ENCODE measurements at regions not wholly inside any gene's neighbourhood (a gene's known extent, or its start where the extent isn't known, plus 50 kb on each side); places are given as distances from the start of the nearest gene placed in this dataset.

DNA sequence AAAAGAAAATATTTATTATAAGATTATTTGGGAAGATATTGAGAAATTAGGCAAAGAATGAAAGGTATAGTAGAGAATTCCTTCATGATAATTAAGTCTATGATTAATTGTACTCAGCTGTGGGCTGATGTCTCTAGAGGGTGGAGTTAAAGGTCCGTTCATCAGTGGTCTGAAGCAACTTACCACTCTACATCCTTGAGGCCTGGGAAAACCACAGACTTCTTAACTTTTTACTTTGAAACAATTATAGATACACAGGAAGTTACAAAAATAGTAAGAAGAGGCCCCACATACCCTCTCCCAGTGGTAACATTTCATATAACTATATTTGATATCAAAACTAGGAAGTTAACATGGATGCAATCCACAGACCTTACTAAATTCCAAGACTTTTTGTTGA, 167.0 kb upstream of the NECTIN1 start:
- CTCF ChIA-PET: no interaction called here
- DNase-seq (no peak), ATAC-seq (ENCODE audit: low read depth) (no peak)
- H3K23ac ChIP-seq (ENCODE audit: low read depth, low read length): no peak overlapping the region
- no peak overlapping the region for H3K27ac ChIP-seq (ENCODE audit: insufficient read depth, low read length)
- no peak overlapping the region for H4K5ac ChIP-seq (ENCODE audit: low read depth, low read length)
- no peaks in the 10 kb centered on the region for H4K20me1 ChIP-seq (ENCODE audit: insufficient read depth, low read length)
- H3K27me3 ChIP-seq (ENCODE audit: control insufficient read depth, insufficient read depth, low read length): peaks cover 30% of the 10 kb centered on the region
- in situ Hi-C loops (cut with MboI; ENCODE audit: low sequenced_read_pairs): no loop called here
- H2BK15ac ChIP-seq (ENCODE audit: low read depth, low read length): no peak overlapping the region
- H3K4ac ChIP-seq (ENCODE audit: low read depth, low read length): no peak overlapping the region
- no peak overlapping the region for H3K56ac ChIP-seq (ENCODE audit: extremely low read depth, insufficient read depth, low read length)
- no peak overlapping the region for H3K18ac ChIP-seq (ENCODE audit: low read depth, low read length)
- no peak overlapping the region for H2AK9ac ChIP-seq (replicated peaks; ENCODE audit: low read depth, low read length, poor library complexity)
- TF ChIP-seq CHD1 (IDR thresholded peaks at IDR 0.05; ENCODE audit: low read depth, low read length) (no peak), SMC3 (IDR thresholded peaks at IDR 0.05; ENCODE audit: low read depth, low read length) (no peak), MAFK (IDR thresholded peaks at IDR 0.05; ENCODE audit: low read depth, low read length) (no peak), MXI1 (IDR thresholded peaks at IDR 0.05; ENCODE audit: borderline replicate concordance, low read depth, low read length) (no peak), MAZ (IDR thresholded peaks at IDR 0.05; ENCODE audit: borderline replicate concordance, low read depth, low read length) (no peak), RAD21 (IDR thresholded peaks at IDR 0.05; ENCODE audit: low read length) (no peak), NFE2L2 (IDR thresholded peaks at IDR 0.05; ENCODE audit: low read depth, low read length) (no peak), USF2 (IDR thresholded peaks at IDR 0.05; ENCODE audit: low read depth, low read length) (no peak), POLR2A (IDR thresholded peaks at IDR 0.05; ENCODE audit: low read depth, low read length) (no peak), CEBPB (IDR thresholded peaks at IDR 0.05; ENCODE audit: low read depth, low read length) (no peak)
- TF ChIP-seq, protein P1, sequence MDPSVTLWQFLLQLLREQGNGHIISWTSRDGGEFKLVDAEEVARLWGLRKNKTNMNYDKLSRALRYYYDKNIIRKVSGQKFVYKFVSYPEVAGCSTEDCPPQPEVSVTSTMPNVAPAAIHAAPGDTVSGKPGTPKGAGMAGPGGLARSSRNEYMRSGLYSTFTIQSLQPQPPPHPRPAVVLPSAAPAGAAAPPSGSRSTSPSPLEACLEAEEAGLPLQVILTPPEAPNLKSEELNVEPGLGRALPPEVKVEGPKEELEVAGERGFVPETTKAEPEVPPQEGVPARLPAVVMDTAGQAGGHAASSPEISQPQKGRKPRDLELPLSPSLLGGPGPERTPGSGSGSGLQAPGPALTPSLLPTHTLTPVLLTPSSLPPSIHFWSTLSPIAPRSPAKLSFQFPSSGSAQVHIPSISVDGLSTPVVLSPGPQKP (IDR thresholded peaks at IDR 0.05; ENCODE audit: borderline replicate concordance, low read depth, low read length): no peak
- TF ChIP-seq, protein P2, sequence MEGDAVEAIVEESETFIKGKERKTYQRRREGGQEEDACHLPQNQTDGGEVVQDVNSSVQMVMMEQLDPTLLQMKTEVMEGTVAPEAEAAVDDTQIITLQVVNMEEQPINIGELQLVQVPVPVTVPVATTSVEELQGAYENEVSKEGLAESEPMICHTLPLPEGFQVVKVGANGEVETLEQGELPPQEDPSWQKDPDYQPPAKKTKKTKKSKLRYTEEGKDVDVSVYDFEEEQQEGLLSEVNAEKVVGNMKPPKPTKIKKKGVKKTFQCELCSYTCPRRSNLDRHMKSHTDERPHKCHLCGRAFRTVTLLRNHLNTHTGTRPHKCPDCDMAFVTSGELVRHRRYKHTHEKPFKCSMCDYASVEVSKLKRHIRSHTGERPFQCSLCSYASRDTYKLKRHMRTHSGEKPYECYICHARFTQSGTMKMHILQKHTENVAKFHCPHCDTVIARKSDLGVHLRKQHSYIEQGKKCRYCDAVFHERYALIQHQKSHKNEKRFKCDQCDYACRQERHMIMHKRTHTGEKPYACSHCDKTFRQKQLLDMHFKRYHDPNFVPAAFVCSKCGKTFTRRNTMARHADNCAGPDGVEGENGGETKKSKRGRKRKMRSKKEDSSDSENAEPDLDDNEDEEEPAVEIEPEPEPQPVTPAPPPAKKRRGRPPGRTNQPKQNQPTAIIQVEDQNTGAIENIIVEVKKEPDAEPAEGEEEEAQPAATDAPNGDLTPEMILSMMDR (conservative IDR thresholded peaks at IDR 0.05; ENCODE audit: low read depth, low read length): no peak
- no peak overlapping the region for H3K9ac ChIP-seq (ENCODE audit: low read depth, low read length)
- H4K91ac ChIP-seq (ENCODE audit: insufficient read depth, low read depth, low read length): no peak overlapping the region
- no peaks in the 10 kb centered on the region for H3K36me3 ChIP-seq (ENCODE audit: control insufficient read depth, insufficient read depth, low read length)
- H2BK5ac ChIP-seq (ENCODE audit: low read depth, low read length, poor library complexity, severe bottlenecking): no peak overlapping the region
- no peaks in the 10 kb centered on the region for H3K9me3 ChIP-seq (ENCODE audit: control insufficient read depth, insufficient read depth, low read length)
- no peak overlapping the region for H2AFZ ChIP-seq (replicated peaks; ENCODE audit: low read length, poor library complexity)
- no peaks in the 10 kb centered on the region for H3K4me1 ChIP-seq (ENCODE audit: control insufficient read depth, insufficient read depth, low read length)
- no peaks in the 10 kb centered on the region for H3K9me1 ChIP-seq (ENCODE audit: insufficient read depth, low read length)
- no TSS peak for BruUV-seq (replicated peaks)
- intact Hi-C loops (cut with micrococcal nuclease): no loop called here
- no peak overlapping the region for H3K4me3 ChIP-seq (ENCODE audit: insufficient read depth, low read depth, low read length)
- H3K4me2 ChIP-seq (ENCODE audit: low read depth, low read length): no peak overlapping the region
- H2BK20ac ChIP-seq (ENCODE audit: low read depth, low read length): no peak overlapping the region
- WGBS, 2 experiments (ENCODE audit: extremely low coverage in 2 of 2, insufficient read length in 1 of 2): no CpG with 5 or more reads among the region's 1 CpG
- H3K79me1 ChIP-seq (ENCODE audit: low read depth in 1 of 2, low read length in 2 of 2): no peaks in the 10 kb centered on the region
- no peak overlapping the region for H2BK120ac ChIP-seq (ENCODE audit: low read depth, low read length)
- dilution Hi-C loops (cut with HindIII; ENCODE audit: low sequenced_read_pairs, unreplicated experiment): no loop called here
- POLR2A ChIA-PET (ENCODE audit: unreplicated experiment): no interaction called here
- no peak overlapping the region for H3K14ac ChIP-seq (replicated peaks; ENCODE audit: low read depth, low read length)
- H2AK5ac ChIP-seq (ENCODE audit: low read depth, low read length): no peak overlapping the region
- H4K8ac ChIP-seq (ENCODE audit: low read depth in 2 of 2, low read length in 2 of 2): no peak overlapping the region

Measured in IMR-90 (cell line).